IMR-90 (cell line): ENCODE measurements at regions not wholly inside any gene's neighbourhood (a gene's known extent, or its start where the extent isn't known, plus 50 kb on each side); places are given as distances from the start of the nearest gene placed in this dataset.

Experiments used
- ATAC-seq: fragments of 200-7000 bp; cut with Tn5 transposase; 2 replicates; pipeline ENCODE4 v1.9.1; 2020; ENCODE audit warnings: low read depth, mild to moderate bottlenecking, moderate library complexity
- BruUV-seq: library from RNA; stranded (reverse); fragments of 400-500 nt; replicated peaks from 2 replicates; lab custom pipeline; 2021; lab: Mats Ljungman, UMichigan
- CTCF ChIA-PET: fragments of 300-600 bp; formaldehyde crosslinking; extraction: SDS; loops from one replicate; lab custom pipeline; 2021; ENCODE audit warnings: antibody characterized with exemption; lab: Yijun Ruan, JAX
- POLR2A ChIA-PET: fragments of 300-600 bp; sonication (Branson Sonifier 250); formaldehyde crosslinking; loops from one replicate; lab custom pipeline; 2022; ENCODE audit warnings: antibody characterized with exemption; ENCODE audit not compliant: unreplicated experiment; lab: Charles Lee
- DNase-seq: peaks from one replicate; pipeline ENCODE4 v3.0.0; 2013
- H2AFZ ChIP-seq: replicated peaks from 2 replicates; pipeline ENCODE3; 2013; ENCODE audit warnings: low read length, mild to moderate bottlenecking; ENCODE audit not compliant: poor library complexity
- H2AK5ac ChIP-seq: 2 replicates; pipeline ENCODE4 v1.6.1; 2013; ENCODE audit warnings: low read depth, low read length, inconsistent platforms
- H2AK9ac ChIP-seq: replicated peaks from 2 replicates; pipeline ENCODE3; 2013; ENCODE audit warnings: mild to moderate bottlenecking, low read depth, low read length, moderate library complexity; ENCODE audit not compliant: poor library complexity
- H2BK120ac ChIP-seq: 2 replicates; pipeline ENCODE4 v1.6.1; 2013; ENCODE audit warnings: low read depth, low read length, inconsistent platforms
- H2BK15ac ChIP-seq: 3 replicates; pipeline ENCODE4 v1.6.1; 2013; ENCODE audit warnings: low read depth, low read length, inconsistent platforms
- H2BK20ac ChIP-seq: 2 replicates; pipeline ENCODE4 v1.6.1; 2013; ENCODE audit warnings: low read depth, mild to moderate bottlenecking, inconsistent platforms, low read length, moderate library complexity
- H2BK5ac ChIP-seq: 2 replicates; pipeline ENCODE4 v1.6.1; 2013; ENCODE audit warnings: mild to moderate bottlenecking, low read depth, low read length, inconsistent platforms; ENCODE audit not compliant: poor library complexity, severe bottlenecking
- H3K14ac ChIP-seq: replicated peaks from 2 replicates; pipeline ENCODE4 v1.6.1; 2013; ENCODE audit warnings: low read depth, low read length, inconsistent platforms
- H3K18ac ChIP-seq: 2 replicates; pipeline ENCODE4 v1.6.1; 2013; ENCODE audit warnings: low read depth, low read length, control low read depth
- H3K23ac ChIP-seq: 2 replicates; pipeline ENCODE4 v1.6.1; 2013; ENCODE audit warnings: low read depth, low read length, inconsistent platforms
- H3K27ac ChIP-seq: 2 replicates; pipeline ENCODE4 v1.5.1; 2013; ENCODE audit warnings: mild to moderate bottlenecking, control low read depth, low read length; ENCODE audit not compliant: insufficient read depth
- H3K27me3 ChIP-seq: 2 replicates; pipeline ENCODE4 v1.6.1; 2013; ENCODE audit warnings: low read length; ENCODE audit not compliant: control insufficient read depth, insufficient read depth
- H3K36me3 ChIP-seq: 2 replicates; pipeline ENCODE4 v1.6.1; 2013; ENCODE audit warnings: low read length, mixed read lengths; ENCODE audit not compliant: control insufficient read depth, insufficient read depth
- H3K4ac ChIP-seq: 2 replicates; pipeline ENCODE4 v1.6.1; 2013; ENCODE audit warnings: low read depth, low read length, inconsistent platforms
- H3K4me1 ChIP-seq: 2 replicates; pipeline ENCODE4 v1.6.1; 2013; ENCODE audit warnings: low read length, mixed read lengths; ENCODE audit not compliant: control insufficient read depth, insufficient read depth
- H3K4me2 ChIP-seq: 2 replicates; pipeline ENCODE4 v1.6.1; 2013; ENCODE audit warnings: low read depth, mild to moderate bottlenecking, control low read depth, low read length, moderate library complexity
- H3K4me3 ChIP-seq: 2 replicates; pipeline ENCODE4 v1.5.1; 2013; ENCODE audit warnings: low read depth, mild to moderate bottlenecking, control low read depth, low read length, moderate library complexity; ENCODE audit not compliant: insufficient read depth
- H3K56ac ChIP-seq: 2 replicates; pipeline ENCODE4 v1.6.1; 2013; ENCODE audit warnings: low read length, inconsistent platforms; ENCODE audit not compliant: insufficient read depth; ENCODE audit errors: extremely low read depth
- H3K79me1 ChIP-seq, 2 experiments: 2 replicates each; pipeline ENCODE4 v1.6.1; 2013; ENCODE audit warnings: low read length in 2 of 2, inconsistent platforms in 1 of 2, low read depth in 1 of 2
- H3K9ac ChIP-seq: 2 replicates; pipeline ENCODE4 v1.6.1; 2013; ENCODE audit warnings: low read depth, low read length, control low read depth
- H3K9me1 ChIP-seq: 2 replicates; pipeline ENCODE4 v1.6.1; 2013; ENCODE audit warnings: low read length, inconsistent platforms; ENCODE audit not compliant: insufficient read depth
- H3K9me3 ChIP-seq: 2 replicates; pipeline ENCODE4 v1.6.1; 2013; ENCODE audit warnings: low read length; ENCODE audit not compliant: control insufficient read depth, insufficient read depth
- H4K20me1 ChIP-seq: 2 replicates; pipeline ENCODE4 v1.6.1; 2013; ENCODE audit warnings: low read length, inconsistent platforms; ENCODE audit not compliant: insufficient read depth
- H4K5ac ChIP-seq: 2 replicates; pipeline ENCODE4 v1.6.1; 2013; ENCODE audit warnings: mild to moderate bottlenecking, low read depth, low read length, control low read depth
- H4K8ac ChIP-seq, 2 experiments: 2 replicates each; pipeline ENCODE4 v1.6.1; 2013; ENCODE audit warnings: low read depth in 2 of 2, low read length in 2 of 2, control low read depth in 1 of 2, inconsistent platforms in 1 of 2
- H4K91ac ChIP-seq: 2 replicates; pipeline ENCODE4 v1.6.1; 2013; ENCODE audit warnings: low read depth, low read length, inconsistent platforms; ENCODE audit not compliant: insufficient read depth
- BHLHE40 ChIP-seq: fragments of 150-350 bp; IDR thresholded peaks from 2 replicates; pipeline ENCODE4 v1.6.1; 2016; ENCODE audit warnings: mild to moderate bottlenecking, low read depth, low read length
- CEBPB ChIP-seq: IDR thresholded peaks from 2 replicates; pipeline ENCODE4 v1.6.1; 2012; ENCODE audit warnings: low read depth, low read length, improper control_type of control experiment
- CHD1 ChIP-seq: IDR thresholded peaks from 2 replicates; pipeline ENCODE4 v1.6.1; 2012; ENCODE audit warnings: low read depth, low read length, improper control_type of control experiment
- FOS ChIP-seq: fragments of 150-350 bp; IDR thresholded peaks from 2 replicates; pipeline ENCODE4 v1.6.1; 2016; ENCODE audit warnings: low read depth, low read length
- MAFK ChIP-seq: IDR thresholded peaks from 2 replicates; pipeline ENCODE4 v1.6.1; 2012; ENCODE audit warnings: low read depth, low read length, improper control_type of control experiment
- MAZ ChIP-seq: IDR thresholded peaks from 2 replicates; pipeline ENCODE4 v1.6.1; 2012; ENCODE audit warnings: low read depth, mild to moderate bottlenecking, low read length, improper control_type of control experiment, moderate library complexity, borderline replicate concordance
- MXI1 ChIP-seq: IDR thresholded peaks from 2 replicates; pipeline ENCODE4 v1.6.1; 2012; ENCODE audit warnings: low read depth, mild to moderate bottlenecking, low read length, moderate library complexity, borderline replicate concordance
- NFE2L2 ChIP-seq: fragments of 150-350 bp; IDR thresholded peaks from 2 replicates; pipeline ENCODE4 v1.6.1; 2016; ENCODE audit warnings: low read depth, mild to moderate bottlenecking, low read length
- POLR2A ChIP-seq: IDR thresholded peaks from 2 replicates; pipeline ENCODE4 v1.6.1; 2012; ENCODE audit warnings: mild to moderate bottlenecking, low read depth, low read length
- RCOR1 ChIP-seq: IDR thresholded peaks from 2 replicates; pipeline ENCODE4 v1.6.1; 2012; ENCODE audit warnings: mild to moderate bottlenecking, low read length, improper control_type of control experiment; ENCODE audit not compliant: insufficient replicate concordance
- RFX5 ChIP-seq: IDR thresholded peaks from 2 replicates; pipeline ENCODE4 v1.8.0; 2012; ENCODE audit warnings: low read depth, mild to moderate bottlenecking, low read length, moderate library complexity
- SMC3 ChIP-seq: fragments of 150-350 bp; IDR thresholded peaks from 2 replicates; pipeline ENCODE4 v1.6.1; 2016; ENCODE audit warnings: low read depth, mild to moderate bottlenecking, antibody characterized with exemption, low read length, moderate library complexity
- WGBS, 2 experiments: methylation state at CpG; one replicate each; pipeline versions ENCODE4 v1.1.5 to v1.1.7; 2013; ENCODE audit warnings: missing lambda C conversion rate in 2 of 2; ENCODE audit not compliant: insufficient read length in 1 of 2; ENCODE audit errors: extremely low coverage in 2 of 2; 5-methylcytosine and 5-hydroxymethylcytosine counted together
- dilution Hi-C: fragments of 300-500 bp; cut with HindIII; formaldehyde crosslinking; loops from one replicate; pipeline ENCODE4 v1.14.3; 2018; ENCODE audit warnings: low sequenced_read_pairs; ENCODE audit not compliant: unreplicated experiment
- in situ Hi-C: fragments of 300-500 bp; cut with MboI; formaldehyde crosslinking; loops from 3 replicates; pipeline ENCODE4 v1.14.3; 2019; ENCODE audit warnings: low sequenced_read_pairs, inconsistent platforms, mixed read lengths
- intact Hi-C: fragments of 100-400 bp; cut with micrococcal nuclease; formaldehyde crosslinking; loops from 2 replicates; pipeline ENCODE4 v1.10.0; 2022
- TF ChIP-seq, protein P1 (sequence below): fragments of 150-350 bp; IDR thresholded peaks from 2 replicates; pipeline ENCODE4 v1.6.1; 2017; ENCODE audit warnings: mild to moderate bottlenecking, antibody characterized with exemption, low read length, low read depth
- TF ChIP-seq, protein P2 (sequence below): conservative IDR thresholded peaks from 2 replicates; pipeline ENCODE4 v1.5.1; 2012; ENCODE audit warnings: mild to moderate bottlenecking, low read depth, low read length, improper control_type of control experiment
- TF ChIP-seq, protein P3 (sequence below): fragments of 150-350 bp; IDR thresholded peaks from 2 replicates; pipeline ENCODE4 v1.6.1; 2016; ENCODE audit warnings: low read depth, mild to moderate bottlenecking, low read length, moderate library complexity, borderline replicate concordance

DNA sequence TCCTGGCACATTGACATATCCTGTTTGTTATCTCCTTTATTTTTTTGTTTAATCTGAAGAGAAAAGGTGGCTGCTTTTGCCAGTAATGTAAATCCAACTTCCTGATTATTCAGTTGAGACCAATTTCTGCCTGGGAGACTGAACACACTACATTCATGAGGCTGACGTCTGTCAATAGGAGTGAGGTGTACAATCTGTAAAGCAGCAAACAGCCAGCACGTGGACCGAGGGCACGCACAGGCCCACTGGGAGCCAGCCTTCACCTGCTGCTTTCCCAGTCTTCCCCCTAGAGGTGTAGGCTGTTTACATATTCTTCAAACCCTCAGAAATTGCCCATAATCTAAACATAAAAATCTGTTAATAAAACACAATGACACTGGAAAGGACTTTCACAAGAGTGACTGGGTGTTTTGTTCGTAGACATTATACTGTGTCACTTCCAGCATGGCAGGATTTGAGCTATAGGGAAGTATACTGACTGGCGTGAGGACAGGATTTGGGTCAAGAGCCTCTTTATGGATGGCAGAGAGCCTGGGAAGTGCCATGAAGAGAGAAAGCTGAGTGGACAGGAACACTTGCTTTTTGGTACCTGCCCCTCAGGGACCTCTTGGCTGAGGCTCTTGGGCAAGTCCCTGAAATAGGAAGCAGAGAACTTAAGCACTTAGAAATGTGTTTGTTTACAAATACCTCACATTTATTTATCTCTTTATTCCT is 552.9 kb upstream of the CAMK1G start:
- Histone ChIP-seq H3K27ac (no peak overlapping the region), H3K36me3 (no peaks in the 10 kb centered on the region), H3K4ac (no peak overlapping the region), H3K4me3 (no peak overlapping the region), H4K8ac (no peak overlapping the region), H2AK5ac (no peak overlapping the region), H3K9me3 (peaks cover 8% of the 10 kb centered on the region), H3K27me3 (no peaks in the 10 kb centered on the region), H3K18ac (no peak overlapping the region), H2BK5ac (no peak overlapping the region), H3K9me1 (no peaks in the 10 kb centered on the region), H2AFZ (no peak overlapping the region), H3K23ac (no peak overlapping the region), H4K20me1 (no peaks in the 10 kb centered on the region), H3K56ac (no peak overlapping the region), H3K4me1 (no peaks in the 10 kb centered on the region), H4K91ac (no peak overlapping the region), H3K9ac (no peak overlapping the region), H3K4me2 (no peak overlapping the region), H2BK120ac (no peak overlapping the region), H2BK15ac (no peak overlapping the region), H4K5ac (no peak overlapping the region), H3K79me1 (no peaks in the 10 kb centered on the region), H2AK9ac (no peak overlapping the region), H3K14ac (no peak overlapping the region), H2BK20ac (no peak overlapping the region)
- ChIA-PET POLR2A (no interaction called here), CTCF (no interaction called here)
- intact Hi-C loops (no loop called here), in situ Hi-C loops (no loop called here), dilution Hi-C loops (no loop called here)
- no peak for ATAC-seq
- no peak for TF ChIP-seq POLR2A
- no peak for TF ChIP-seq RFX5
- TF ChIP-seq BHLHE40: no peak
- no peak for TF ChIP-seq SMC3
- no peak for TF ChIP-seq FOS
- TF ChIP-seq, protein P1, sequence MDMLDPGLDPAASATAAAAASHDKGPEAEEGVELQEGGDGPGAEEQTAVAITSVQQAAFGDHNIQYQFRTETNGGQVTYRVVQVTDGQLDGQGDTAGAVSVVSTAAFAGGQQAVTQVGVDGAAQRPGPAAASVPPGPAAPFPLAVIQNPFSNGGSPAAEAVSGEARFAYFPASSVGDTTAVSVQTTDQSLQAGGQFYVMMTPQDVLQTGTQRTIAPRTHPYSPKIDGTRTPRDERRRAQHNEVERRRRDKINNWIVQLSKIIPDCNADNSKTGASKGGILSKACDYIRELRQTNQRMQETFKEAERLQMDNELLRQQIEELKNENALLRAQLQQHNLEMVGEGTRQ: no peak
- TF ChIP-seq MAZ: no peak
- no peak for TF ChIP-seq MAFK
- TF ChIP-seq, protein P2, sequence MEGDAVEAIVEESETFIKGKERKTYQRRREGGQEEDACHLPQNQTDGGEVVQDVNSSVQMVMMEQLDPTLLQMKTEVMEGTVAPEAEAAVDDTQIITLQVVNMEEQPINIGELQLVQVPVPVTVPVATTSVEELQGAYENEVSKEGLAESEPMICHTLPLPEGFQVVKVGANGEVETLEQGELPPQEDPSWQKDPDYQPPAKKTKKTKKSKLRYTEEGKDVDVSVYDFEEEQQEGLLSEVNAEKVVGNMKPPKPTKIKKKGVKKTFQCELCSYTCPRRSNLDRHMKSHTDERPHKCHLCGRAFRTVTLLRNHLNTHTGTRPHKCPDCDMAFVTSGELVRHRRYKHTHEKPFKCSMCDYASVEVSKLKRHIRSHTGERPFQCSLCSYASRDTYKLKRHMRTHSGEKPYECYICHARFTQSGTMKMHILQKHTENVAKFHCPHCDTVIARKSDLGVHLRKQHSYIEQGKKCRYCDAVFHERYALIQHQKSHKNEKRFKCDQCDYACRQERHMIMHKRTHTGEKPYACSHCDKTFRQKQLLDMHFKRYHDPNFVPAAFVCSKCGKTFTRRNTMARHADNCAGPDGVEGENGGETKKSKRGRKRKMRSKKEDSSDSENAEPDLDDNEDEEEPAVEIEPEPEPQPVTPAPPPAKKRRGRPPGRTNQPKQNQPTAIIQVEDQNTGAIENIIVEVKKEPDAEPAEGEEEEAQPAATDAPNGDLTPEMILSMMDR: no peak
- TF ChIP-seq RCOR1: no peak
- no peak for TF ChIP-seq CEBPB
- TF ChIP-seq, protein P3, sequence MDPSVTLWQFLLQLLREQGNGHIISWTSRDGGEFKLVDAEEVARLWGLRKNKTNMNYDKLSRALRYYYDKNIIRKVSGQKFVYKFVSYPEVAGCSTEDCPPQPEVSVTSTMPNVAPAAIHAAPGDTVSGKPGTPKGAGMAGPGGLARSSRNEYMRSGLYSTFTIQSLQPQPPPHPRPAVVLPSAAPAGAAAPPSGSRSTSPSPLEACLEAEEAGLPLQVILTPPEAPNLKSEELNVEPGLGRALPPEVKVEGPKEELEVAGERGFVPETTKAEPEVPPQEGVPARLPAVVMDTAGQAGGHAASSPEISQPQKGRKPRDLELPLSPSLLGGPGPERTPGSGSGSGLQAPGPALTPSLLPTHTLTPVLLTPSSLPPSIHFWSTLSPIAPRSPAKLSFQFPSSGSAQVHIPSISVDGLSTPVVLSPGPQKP: no peak
- TF ChIP-seq CHD1: no peak
- no peak for TF ChIP-seq NFE2L2
- TF ChIP-seq MXI1: no peak
- 0% methylated on average over 1 of the region's 6 CpGs; no CpG with 5 or more reads in 1 of the 2 experiments for WGBS, 2 experiments
- no peak for DNase-seq
- BruUV-seq: no TSS peak
